GM10266 (cell line): ENCODE measurements at regions not wholly inside any gene's neighbourhood (a gene's known extent, or its start where the extent isn't known, plus 50 kb on each side); places are given as distances from the start of the nearest gene placed in this dataset.

Experiments used
- DNase-seq: peaks from one replicate; pipeline ENCODE4 v3.0.0; 2012; ENCODE audit errors: extremely low spot score
- CTCF ChIP-seq: IDR thresholded peaks from 2 replicates; pipeline ENCODE4 v1.5.1; 2012; ENCODE audit warnings: mild to moderate bottlenecking, low read depth; ENCODE audit not compliant: control insufficient read depth, insufficient read depth; ENCODE audit errors: missing control alignments

- TF ChIP-seq CTCF, result no peak
- no peak for DNase-seq
Measured at GRCh38 chr11:10998674-10999073, 140.8 kb upstream of the ZBED5 start.

GRCh38 chr11:10996678-10997077 lies 138.8 kb upstream of the ZBED5 start:
- TF ChIP-seq CTCF, result no peak
- no peak for DNase-seq

- no peak for TF ChIP-seq CTCF
- no peak for DNase-seq
Measured at GRCh38 chr11:10993640-10994039, 135.8 kb upstream of the ZBED5 start.

- DNase-seq, result no peak
Measured at GRCh38 chr11:10993186-10993585, 135.3 kb upstream of the ZBED5 start.

GRCh38 chr11:10991393-10991792 lies 133.5 kb upstream of the ZBED5 start:
- DNase-seq, result no peak
- no peak for TF ChIP-seq CTCF

More at GRCh38 chr11:10993186-10993585, 135.3 kb upstream of the ZBED5 start:
- TF ChIP-seq CTCF, result no peak

GRCh38 chr11:10990637-10991193 lies 132.9 kb upstream of the ZBED5 start:
- DNase-seq, result no peak
- TF ChIP-seq CTCF, result no peak

- TF ChIP-seq CTCF, result no peak
Measured at GRCh38 chr11:10990160-10990559, 132.3 kb upstream of the ZBED5 start.

More at GRCh38 chr11:10990160-10990559, 132.3 kb upstream of the ZBED5 start:
- DNase-seq, result no peak
